Uterus (tissue), 2 donors: ENCODE measurements at regions not wholly inside any gene's neighbourhood (a gene's known extent, or its start where the extent isn't known, plus 50 kb on each side); places are given as distances from the start of the nearest gene placed in this dataset.

ENCODE experiments used
- CTCF ChIP-seq, 4 experiments: fragments of 200-600 bp in 2 of 4; fragments of 450-650 bp in 2 of 4; sonication (generic) in 2 of 4; IDR thresholded peaks; one replicate each; pipeline ENCODE4 v1.5.1; 2016 to 2019; ENCODE audit warnings: antibody characterized with exemption in 4 of 4, mild to moderate bottlenecking in 2 of 4, moderate library complexity in 1 of 4
- POLR2A ChIP-seq, 2 donors: fragments of 450-650 bp; IDR thresholded peaks; one replicate each; pipeline ENCODE4 v1.6.1; 2016; ENCODE audit warnings: antibody characterized with exemption in 2 of 2, mild to moderate bottlenecking in 1 of 2, moderate library complexity in 1 of 2

DNA sequence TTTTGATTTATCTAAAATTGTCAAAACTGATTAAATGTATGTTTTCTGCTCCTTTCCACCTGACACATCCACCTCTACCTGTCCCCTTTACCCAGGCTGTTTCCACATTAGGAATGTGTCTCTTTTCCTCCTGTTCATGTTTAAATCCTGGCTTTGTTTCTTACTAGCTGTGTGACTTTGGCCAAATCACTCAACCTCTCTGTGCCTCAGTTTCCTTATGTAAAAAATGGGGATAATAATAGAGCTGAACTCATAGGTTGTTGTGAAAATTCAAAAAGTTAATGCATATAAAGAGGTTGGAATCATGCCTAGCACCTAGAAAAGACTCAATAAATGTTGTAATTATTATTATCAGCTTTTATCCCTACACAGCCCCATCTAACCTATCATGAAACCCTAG, 136.8 kb downstream of the NXPE2 start:
- TF ChIP-seq CTCF (IDR thresholded peaks at IDR 0.05) (no peak), POLR2A (IDR thresholded peaks at IDR 0.05) (no peak)
